ENCODE measurements at regions not wholly inside any gene's neighbourhood (a gene's known extent, or its start where the extent isn't known, plus 50 kb on each side); places are given as distances from the start of the nearest gene placed in this dataset.

GRCh38 chr11:122394313-122394712 is 261.2 kb upstream of the UBASH3B start:
- H3K27ac ChIP-seq: no peak overlapping the region
- no peak for DNase-seq (ENCODE audit: low spot score in 2 of 2)
- H3K9me3 ChIP-seq: peaks cover 0 to 12% (median 0%) of the 10 kb centered on the region in 4 donors
- H3K36me3 ChIP-seq: no peaks in the 10 kb centered on the region
- no peak overlapping the region for H3K4me3 ChIP-seq
- no peaks in the 10 kb centered on the region for H3K27me3 ChIP-seq
- TF ChIP-seq EP300 (IDR thresholded peaks at IDR 0.05): no peak
- no peak for TF ChIP-seq POLR2A (IDR thresholded peaks at IDR 0.05)
- TF ChIP-seq CTCF (IDR thresholded peaks at IDR 0.05): no peak
- no peaks in the 10 kb centered on the region for H3K4me1 ChIP-seq
- WGBS, 2 donors: 48 to 54% methylated on average over 3 of the region's 3 CpGs

DNA sequence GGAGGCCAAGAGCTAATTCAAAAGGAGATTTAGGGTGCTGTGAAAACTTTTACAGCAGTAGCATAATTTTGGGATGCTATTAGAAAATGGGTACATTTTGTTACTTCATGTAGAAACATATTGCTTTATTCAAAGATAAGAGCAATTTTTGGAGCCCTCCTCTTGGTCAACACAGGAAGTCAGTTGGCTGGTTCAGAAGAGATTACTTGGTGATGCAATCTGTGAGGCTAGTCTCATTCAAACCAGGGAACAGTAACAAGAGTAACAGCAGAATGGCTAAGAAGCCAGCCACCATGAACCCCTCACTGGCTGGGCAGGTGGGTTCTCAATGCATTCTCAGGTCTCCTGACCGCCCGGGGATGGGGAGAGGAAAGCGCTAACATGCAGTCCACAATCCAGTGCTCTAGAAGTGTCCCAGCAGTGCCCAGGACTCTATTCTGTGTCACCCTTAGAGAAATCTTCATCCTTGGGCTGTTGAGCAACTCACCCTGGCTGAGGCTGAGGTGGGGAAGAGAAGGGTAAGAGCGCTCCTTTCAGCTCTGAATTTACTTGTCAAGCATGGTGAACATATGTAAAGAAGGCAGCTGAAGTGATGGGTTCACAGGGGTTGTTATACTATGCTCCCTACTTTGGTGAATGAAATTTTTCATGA is 262.2 kb upstream of the UBASH3B start:
- Histone ChIP-seq H3K36me3 (no peaks in the 10 kb centered on the region), H3K9me3 (peaks cover 0 to 12% (median 0%) of the 10 kb centered on the region in 4 donors), H3K4me3 (no peak overlapping the region), H3K27me3 (no peaks in the 10 kb centered on the region), H3K4me1 (no peaks in the 10 kb centered on the region), H3K27ac (no peak overlapping the region)
- no peak for DNase-seq (ENCODE audit: low spot score in 2 of 2)
- TF ChIP-seq CTCF (IDR thresholded peaks at IDR 0.05) (no peak), EP300 (IDR thresholded peaks at IDR 0.05) (no peak), POLR2A (IDR thresholded peaks at IDR 0.05) (no peak)
- 91 to 93% methylated on average over 4 of the region's 4 CpGs for WGBS, 2 donors

DNA sequence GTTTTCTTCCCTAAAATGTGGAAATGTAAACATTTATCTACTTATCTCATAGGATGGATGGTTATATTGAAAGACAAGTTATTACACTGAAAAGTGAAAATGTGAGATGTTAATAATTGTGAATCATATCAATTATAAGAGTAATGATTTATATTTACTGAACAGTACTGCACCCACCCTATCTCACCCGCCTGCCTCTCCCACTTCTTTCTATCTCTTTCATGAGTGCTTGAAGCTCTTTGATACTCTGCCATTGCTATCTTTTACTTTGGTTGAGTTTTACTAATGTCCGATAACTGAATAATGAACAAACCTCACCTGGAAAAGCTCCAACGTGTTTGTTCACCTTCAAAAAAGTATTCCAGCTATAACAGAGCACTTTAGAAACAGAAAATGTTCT is 263.0 kb upstream of the UBASH3B start:
- Histone ChIP-seq H3K27me3 (no peaks in the 10 kb centered on the region), H3K4me1 (no peaks in the 10 kb centered on the region), H3K9me3 (peaks cover 0 to 12% (median 0%) of the 10 kb centered on the region in 4 donors), H3K27ac (no peak overlapping the region), H3K36me3 (no peaks in the 10 kb centered on the region), H3K4me3 (no peak overlapping the region)
- WGBS, 2 donors: 83 to 87% methylated on average over 3 of the region's 3 CpGs
- no peak for DNase-seq (ENCODE audit: low spot score in 2 of 2)
- no peak for TF ChIP-seq CTCF (IDR thresholded peaks at IDR 0.05)
- TF ChIP-seq EP300 (IDR thresholded peaks at IDR 0.05): no peak
- TF ChIP-seq POLR2A (IDR thresholded peaks at IDR 0.05): no peak

DNA sequence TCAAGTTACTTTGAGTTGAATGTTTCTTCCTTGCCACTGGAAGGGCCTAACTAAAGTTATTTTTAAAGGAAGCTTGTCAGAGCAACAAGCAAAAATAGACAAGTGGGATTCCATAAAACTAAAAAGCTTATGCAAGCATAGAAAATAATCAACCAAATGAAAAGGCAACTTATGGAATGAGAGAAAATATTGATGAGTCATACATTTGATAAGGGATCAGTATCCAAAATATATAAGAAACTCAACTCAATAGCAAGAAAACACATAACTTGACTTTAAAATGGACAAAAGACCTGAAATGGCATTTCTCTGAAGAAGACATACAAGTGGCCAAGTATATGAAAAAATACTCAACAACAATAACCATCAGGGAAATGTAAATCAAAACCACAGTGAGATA is 264.5 kb upstream of the UBASH3B start:
- Histone ChIP-seq H3K27me3 (no peaks in the 10 kb centered on the region), H3K27ac (no peak overlapping the region), H3K4me1 (no peaks in the 10 kb centered on the region), H3K9me3 (peaks cover 0 to 12% (median 0%) of the 10 kb centered on the region in 4 donors), H3K36me3 (no peaks in the 10 kb centered on the region), H3K4me3 (no peak overlapping the region)
- TF ChIP-seq POLR2A (IDR thresholded peaks at IDR 0.05) (no peak), EP300 (IDR thresholded peaks at IDR 0.05) (no peak), CTCF (IDR thresholded peaks at IDR 0.05) (no peak)
- DNase-seq (ENCODE audit: low spot score in 2 of 2): no peak

DNA sequence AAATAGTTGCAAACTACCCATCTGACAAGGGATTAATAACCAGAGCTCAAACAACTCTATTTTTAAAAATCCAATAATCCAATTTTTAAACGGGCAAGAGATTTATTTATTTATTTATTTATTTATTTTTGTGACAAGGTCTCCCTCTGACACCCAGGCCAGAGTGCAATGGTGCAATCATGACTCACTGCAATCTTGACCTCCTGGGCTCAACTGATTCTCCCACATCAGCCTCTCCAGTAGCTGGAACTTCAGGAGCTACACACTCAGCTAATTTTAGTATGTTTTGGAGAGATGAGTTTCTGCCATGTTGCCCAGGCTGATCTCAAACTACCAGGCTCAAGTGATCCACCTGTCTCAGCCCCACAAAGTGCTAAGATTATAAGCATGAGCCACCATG is 267.2 kb upstream of the BLID start:
- H3K27ac ChIP-seq: no peak overlapping the region
- WGBS, 2 donors: 78 to 86% methylated on average over 1 of the region's 1 CpG
- H3K9me3 ChIP-seq: peaks cover 0 to 31% (median 3%) of the 10 kb centered on the region in 4 donors
- DNase-seq (ENCODE audit: low spot score in 2 of 2): no peak
- H3K36me3 ChIP-seq: no peaks in the 10 kb centered on the region
- H3K4me1 ChIP-seq: no peaks in the 10 kb centered on the region
- TF ChIP-seq CTCF (IDR thresholded peaks at IDR 0.05) (no peak), POLR2A (IDR thresholded peaks at IDR 0.05) (no peak), EP300 (IDR thresholded peaks at IDR 0.05) (no peak)
- no peaks in the 10 kb centered on the region for H3K27me3 ChIP-seq
- no peak overlapping the region for H3K4me3 ChIP-seq

Measured in tibial nerve (tissue), 4 donors.